ENCODE measurements at regions not wholly inside any gene's neighbourhood (a gene's known extent, or its start where the extent isn't known, plus 50 kb on each side); places are given as distances from the start of the nearest gene placed in this dataset.

DNA sequence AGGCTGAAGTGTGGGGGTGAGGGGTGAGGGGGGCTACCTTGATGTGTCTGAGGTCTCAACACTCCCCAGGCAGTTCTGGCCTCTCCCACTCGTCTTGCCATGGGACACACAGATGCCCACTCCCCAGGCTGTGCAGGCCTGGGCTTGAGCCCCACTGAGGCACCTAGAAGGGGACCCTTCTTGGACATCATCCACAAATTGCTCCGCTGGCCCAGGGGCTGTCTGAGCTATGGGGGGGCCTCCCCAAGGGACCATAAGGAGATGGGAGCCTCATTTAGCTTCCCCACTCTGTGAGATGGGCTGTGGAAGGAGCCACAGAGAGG lies 155.5 kb upstream of the MLN start:
- intact Hi-C loops (cut with DNase I; ENCODE audit: low total_unique reads) = no loop called here
- 0 to 13% methylated on average over 1 to 2 of the region's 2 CpGs for WGBS, 2 donors
- TF ChIP-seq, protein P1, sequence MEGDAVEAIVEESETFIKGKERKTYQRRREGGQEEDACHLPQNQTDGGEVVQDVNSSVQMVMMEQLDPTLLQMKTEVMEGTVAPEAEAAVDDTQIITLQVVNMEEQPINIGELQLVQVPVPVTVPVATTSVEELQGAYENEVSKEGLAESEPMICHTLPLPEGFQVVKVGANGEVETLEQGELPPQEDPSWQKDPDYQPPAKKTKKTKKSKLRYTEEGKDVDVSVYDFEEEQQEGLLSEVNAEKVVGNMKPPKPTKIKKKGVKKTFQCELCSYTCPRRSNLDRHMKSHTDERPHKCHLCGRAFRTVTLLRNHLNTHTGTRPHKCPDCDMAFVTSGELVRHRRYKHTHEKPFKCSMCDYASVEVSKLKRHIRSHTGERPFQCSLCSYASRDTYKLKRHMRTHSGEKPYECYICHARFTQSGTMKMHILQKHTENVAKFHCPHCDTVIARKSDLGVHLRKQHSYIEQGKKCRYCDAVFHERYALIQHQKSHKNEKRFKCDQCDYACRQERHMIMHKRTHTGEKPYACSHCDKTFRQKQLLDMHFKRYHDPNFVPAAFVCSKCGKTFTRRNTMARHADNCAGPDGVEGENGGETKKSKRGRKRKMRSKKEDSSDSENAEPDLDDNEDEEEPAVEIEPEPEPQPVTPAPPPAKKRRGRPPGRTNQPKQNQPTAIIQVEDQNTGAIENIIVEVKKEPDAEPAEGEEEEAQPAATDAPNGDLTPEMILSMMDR (IDR thresholded peaks at IDR 0.05) = no peak
- TF ChIP-seq POLR2A (IDR thresholded peaks at IDR 0.05) = no peak
- no peak overlapping the region for H3K4me3 ChIP-seq (ENCODE audit: low read depth, poor library complexity, severe bottlenecking)
- no peak for DNase-seq (ENCODE audit: low spot score in 2 of 2)

DNA sequence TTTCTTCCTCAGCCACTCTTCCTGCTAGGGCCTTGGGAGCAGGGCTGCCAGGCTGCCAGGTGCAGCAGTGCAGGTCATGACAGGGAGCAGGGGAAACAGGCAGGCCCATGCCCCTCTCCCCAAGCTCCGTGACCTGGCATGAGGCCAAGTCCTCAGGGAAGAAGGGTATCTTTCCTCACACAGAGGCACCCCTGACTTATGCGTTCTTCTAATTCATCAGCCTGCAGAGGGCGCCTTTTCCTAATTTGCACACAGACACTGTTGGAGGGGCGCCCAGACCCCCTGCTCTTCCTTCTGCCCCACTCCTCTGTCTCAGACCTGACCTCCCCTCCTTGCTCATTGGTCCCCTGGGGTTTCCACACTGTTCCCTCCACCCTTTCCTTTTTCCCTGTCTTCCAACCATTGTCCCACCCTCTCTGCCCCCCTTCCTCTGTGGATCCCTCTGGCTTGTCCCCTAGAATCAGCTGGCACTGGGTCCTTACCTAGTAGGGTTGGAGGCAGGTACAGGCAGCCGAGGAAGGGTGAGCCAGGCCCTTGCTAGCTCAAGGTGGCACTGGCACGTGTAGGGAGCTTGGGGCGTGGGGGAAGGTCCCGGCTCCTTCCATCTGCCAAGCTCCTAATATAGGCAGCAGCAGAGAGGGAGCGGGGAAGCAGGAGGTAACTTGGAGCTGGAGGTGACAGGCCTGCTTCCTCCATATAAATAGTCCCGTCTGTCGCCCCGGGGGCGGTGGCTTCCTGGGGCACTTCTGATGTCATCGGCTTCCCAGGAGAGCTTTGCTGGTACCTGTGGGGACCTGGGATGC lies 154.9 kb upstream of the MLN start:
- no peak overlapping the region for H3K4me3 ChIP-seq (ENCODE audit: low read depth, poor library complexity, severe bottlenecking)
- intact Hi-C loops (cut with DNase I; ENCODE audit: low total_unique reads) = no loop called here
- TF ChIP-seq, protein P1 (IDR thresholded peaks at IDR 0.05) = no peak
- TF ChIP-seq POLR2A (IDR thresholded peaks at IDR 0.05) = no peak
- no peak for DNase-seq (ENCODE audit: low spot score in 2 of 2)
- 39 to 49% methylated on average over 14 of the region's 14 CpGs for whole genome bisulfite sequencing, 2 donors

DNA sequence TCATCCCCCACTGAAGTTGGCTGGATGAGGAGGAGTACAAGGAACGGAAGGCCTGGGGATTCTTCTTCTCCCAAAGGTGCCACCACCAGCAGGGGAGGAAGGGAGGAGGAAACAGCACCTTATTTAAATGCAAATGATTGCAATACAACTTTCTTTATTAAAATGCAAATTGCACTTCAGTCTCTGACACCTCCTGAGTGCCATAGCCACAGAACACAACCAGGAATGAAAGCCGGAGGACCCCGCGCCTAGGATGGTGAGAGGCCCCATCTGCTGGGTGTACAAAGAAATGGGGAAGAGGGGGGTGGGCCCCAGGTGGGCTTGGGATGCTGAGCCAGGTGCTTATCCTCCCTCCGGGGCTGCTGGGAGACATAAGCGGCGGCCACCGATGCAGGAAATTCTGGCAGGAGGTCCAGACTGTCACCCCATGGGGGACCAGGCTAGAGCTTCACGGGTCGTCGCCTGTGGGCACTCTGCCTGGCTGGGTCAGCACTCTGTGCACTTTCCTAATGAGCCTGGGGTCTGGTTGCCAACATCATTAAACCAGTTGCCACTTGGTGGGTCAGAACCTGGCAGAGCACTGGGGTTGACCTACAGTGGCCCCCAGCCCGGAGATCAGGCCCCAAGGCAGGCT lies 154.2 kb upstream of the MLN start:
- TF ChIP-seq POLR2A (IDR thresholded peaks at IDR 0.05) = no peak
- TF ChIP-seq, protein P1 (IDR thresholded peaks at IDR 0.05) = no peak
- intact Hi-C loops (cut with DNase I; ENCODE audit: low total_unique reads) = no loop called here
- 43 to 55% methylated on average over 6 to 12 of the region's 12 CpGs for WGBS, 2 donors
- DNase-seq (ENCODE audit: low spot score in 2 of 2) = no peak
- no peak overlapping the region for H3K4me3 ChIP-seq (ENCODE audit: low read depth, poor library complexity, severe bottlenecking)

DNA sequence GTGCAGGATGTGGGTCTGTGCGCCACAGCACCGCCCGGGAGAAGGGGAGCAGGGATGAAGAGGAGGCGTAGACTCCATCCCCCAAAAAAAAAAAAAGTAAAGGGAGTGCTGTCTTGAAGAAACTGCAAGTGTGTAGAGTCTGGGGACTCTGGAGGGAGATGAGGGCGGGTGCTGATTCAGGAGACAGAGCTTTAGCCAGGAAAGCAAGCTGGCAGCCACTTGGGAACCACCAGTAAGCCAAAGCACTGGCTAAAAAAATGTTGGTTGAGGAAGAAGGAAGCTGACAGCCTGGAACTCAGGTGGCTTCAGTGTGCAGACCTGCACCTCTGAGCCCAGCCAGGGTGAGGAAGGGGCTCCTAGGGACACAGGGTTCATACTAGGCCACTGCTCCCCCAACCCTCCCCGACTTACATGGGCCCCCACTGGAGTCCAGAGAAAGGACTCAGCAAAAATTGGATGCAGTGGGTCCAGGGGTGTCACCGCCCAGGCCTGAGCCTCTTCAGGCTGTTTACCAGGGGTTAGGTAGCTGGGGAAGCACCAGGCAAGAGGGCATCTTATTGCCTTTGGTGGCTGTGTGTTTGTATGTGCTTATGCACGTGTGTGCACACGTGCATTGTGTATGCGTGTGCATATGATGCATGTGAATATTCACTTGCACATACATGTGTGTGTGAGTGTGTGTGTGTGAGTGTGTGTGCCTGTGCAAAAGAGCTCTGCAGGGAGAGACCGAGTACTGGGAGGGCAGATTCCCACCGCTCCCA lies 153.5 kb upstream of the MLN start:
- 73% methylated on average over 12 of the region's 12 CpGs for WGBS, 2 donors
- H3K4me3 ChIP-seq (ENCODE audit: low read depth, poor library complexity, severe bottlenecking) = no peak overlapping the region
- intact Hi-C loops (cut with DNase I; ENCODE audit: low total_unique reads) = no loop called here
- no peak for DNase-seq (ENCODE audit: low spot score in 2 of 2)
- TF ChIP-seq, protein P1 (IDR thresholded peaks at IDR 0.05) = no peak
- TF ChIP-seq POLR2A (IDR thresholded peaks at IDR 0.05) = no peak

DNA sequence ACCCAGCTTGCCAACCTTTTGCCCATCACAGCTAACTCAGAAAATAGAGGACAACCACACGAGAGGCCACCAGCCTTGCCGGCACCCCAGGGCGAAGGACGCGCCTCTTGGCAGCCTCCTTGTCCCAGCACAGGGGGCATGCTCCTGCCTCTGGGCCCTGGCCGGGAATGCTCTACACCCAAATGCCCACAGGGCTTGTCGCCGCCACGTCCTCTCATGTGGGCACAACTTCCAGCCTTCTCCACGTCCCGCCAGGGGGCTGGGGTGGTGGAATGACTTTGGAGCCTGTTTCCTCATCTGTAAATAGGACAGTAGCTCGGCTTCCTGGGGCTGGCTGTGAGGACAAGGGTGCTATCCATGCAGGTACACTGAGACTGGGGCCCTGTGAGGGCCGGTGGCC lies 152.4 kb upstream of the MLN start:
- no peak for DNase-seq (ENCODE audit: low spot score in 2 of 2)
- 87 to 88% methylated on average over 13 of the region's 13 CpGs for WGBS, 2 donors
- intact Hi-C loops (cut with DNase I; ENCODE audit: low total_unique reads) = no loop called here
- no peak overlapping the region for H3K4me3 ChIP-seq (ENCODE audit: low read depth, poor library complexity, severe bottlenecking)
- TF ChIP-seq, protein P1 (IDR thresholded peaks at IDR 0.05) = no peak
- TF ChIP-seq POLR2A (IDR thresholded peaks at IDR 0.05) = no peak

Measured in lower leg skin (tissue), 4 donors.